HEK293 (cell line): ENCODE measurements at regions not wholly inside any gene's neighbourhood (a gene's known extent, or its start where the extent isn't known, plus 50 kb on each side); places are given as distances from the start of the nearest gene placed in this dataset.

Experiments used
- CTCF ChIA-PET: fragments of 350-600 bp; formaldehyde crosslinking; extraction: SDS; loops from one replicate; lab custom pipeline; 2021; ENCODE audit warnings: antibody characterized with exemption; lab: Yijun Ruan, JAX
- POLR2A ChIA-PET: fragments of 300-600 bp; formaldehyde crosslinking; extraction: SDS; loops from one replicate; lab custom pipeline; 2020; ENCODE audit warnings: antibody characterized with exemption, inconsistent platforms; lab: Yijun Ruan, JAX
- H3K27ac ChIP-seq: fragments of 200-500 bp; sonication (Bioruptor generic); 2 replicates; pipeline ENCODE4 v1.5.1; 2014; ENCODE audit warnings: low read depth, low read length, control low read depth, inconsistent platforms; ENCODE audit errors: extremely low read depth
- H3K36me3 ChIP-seq, 2 experiments: fragments of 200-500 bp in 1 of 2; sonication (Bioruptor generic) in 1 of 2; 1 replicate in 1 of 2; 2 replicates in 1 of 2; pipeline ENCODE4 v1.5.1; 2014 to 2017; ENCODE audit warnings: inconsistent platforms in 2 of 2, low read length in 2 of 2; ENCODE audit not compliant: control insufficient read depth in 2 of 2, insufficient read depth in 1 of 2
- H3K4me1 ChIP-seq: fragments of 200-500 bp; sonication (Bioruptor generic); 2 replicates; pipeline ENCODE4 v1.5.1; 2014; ENCODE audit warnings: mild to moderate bottlenecking, low read length, inconsistent platforms; ENCODE audit not compliant: control insufficient read depth, insufficient read depth
- H3K4me3 ChIP-seq: 2 replicates; pipeline ENCODE4 v1.5.1; 2011; ENCODE audit warnings: low read depth, mild to moderate bottlenecking, control low read depth, low read length, moderate library complexity
- H3K9me3 ChIP-seq: fragments of 200-500 bp; sonication (Bioruptor generic); 2 replicates; pipeline ENCODE4 v1.5.1; 2014; ENCODE audit warnings: low read depth, low read length, inconsistent platforms; ENCODE audit not compliant: control insufficient read depth, insufficient read depth
- GFI1B ChIP-seq: fragments of 450-650 bp; formaldehyde crosslinking; IDR thresholded peaks from 2 replicates; pipeline ENCODE4 v1.5.1; 2016; ENCODE audit warnings: missing biosample characterization, missing genetic modification characterization
- GLI2 ChIP-seq: fragments of 450-650 bp; formaldehyde crosslinking; IDR thresholded peaks from 2 replicates; pipeline ENCODE4; 2017; ENCODE audit warnings: missing biosample characterization, missing genetic modification characterization, low read depth, borderline replicate concordance
- GLIS1 ChIP-seq: fragments of 450-650 bp; formaldehyde crosslinking; IDR thresholded peaks from 2 replicates; pipeline ENCODE4 v1.5.1; 2016; ENCODE audit warnings: missing biosample characterization, missing genetic modification characterization
- KLF1 ChIP-seq: fragments of 450-650 bp; formaldehyde crosslinking; IDR thresholded peaks from 2 replicates; pipeline ENCODE4 v1.5.1; 2016; ENCODE audit warnings: missing biosample characterization, missing genetic modification characterization
- KLF17 ChIP-seq: fragments of 450-650 bp; formaldehyde crosslinking; IDR thresholded peaks from 2 replicates; pipeline ENCODE4 v1.5.1; 2016; ENCODE audit warnings: missing biosample characterization, missing genetic modification characterization
- KLF9 ChIP-seq: fragments of 450-650 bp; formaldehyde crosslinking; IDR thresholded peaks from 2 replicates; pipeline ENCODE4 v1.5.1; 2016; ENCODE audit warnings: missing biosample characterization, missing genetic modification characterization, low read depth
- SETDB1 ChIP-seq: IDR thresholded peaks from one replicate; pipeline ENCODE4 v1.6.1; 2017; ENCODE audit warnings: mild to moderate bottlenecking, low read length, moderate library complexity, mixed read lengths; ENCODE audit not compliant: insufficient read length
- YY2 ChIP-seq: fragments of 450-650 bp; formaldehyde crosslinking; IDR thresholded peaks from 2 replicates; pipeline ENCODE4 v1.5.1; 2016; ENCODE audit warnings: missing biosample characterization, missing genetic modification characterization
- ZBTB1 ChIP-seq: fragments of 450-650 bp; formaldehyde crosslinking; IDR thresholded peaks from 2 replicates; pipeline ENCODE4 v1.5.1; 2016; ENCODE audit warnings: missing biosample characterization, missing genetic modification characterization
- ZBTB8A ChIP-seq: fragments of 450-650 bp; formaldehyde crosslinking; IDR thresholded peaks from 2 replicates; pipeline ENCODE4 v1.5.1; 2016; ENCODE audit warnings: missing biosample characterization, missing genetic modification characterization
- ZNF140 ChIP-seq: fragments of 450-650 bp; formaldehyde crosslinking; IDR thresholded peaks from 2 replicates; pipeline ENCODE4 v1.5.1; 2016; ENCODE audit warnings: missing biosample characterization, missing genetic modification characterization
- ZNF174 ChIP-seq: fragments of 450-650 bp; formaldehyde crosslinking; IDR thresholded peaks from 2 replicates; pipeline ENCODE4 v1.5.0; 2017; ENCODE audit warnings: missing biosample characterization, mild to moderate bottlenecking, missing genetic modification characterization
- ZNF18 ChIP-seq: fragments of 450-650 bp; formaldehyde crosslinking; IDR thresholded peaks from 2 replicates; pipeline ENCODE4 v1.5.1; 2016; ENCODE audit warnings: missing biosample characterization, missing genetic modification characterization
- ZNF362 ChIP-seq: fragments of 450-650 bp; formaldehyde crosslinking; IDR thresholded peaks from 2 replicates; pipeline ENCODE4 v1.5.1; 2016; ENCODE audit warnings: missing biosample characterization, missing genetic modification characterization
- ZNF398 ChIP-seq: fragments of 450-650 bp; formaldehyde crosslinking; IDR thresholded peaks from 2 replicates; pipeline ENCODE4 v1.5.1; 2017; ENCODE audit warnings: missing biosample characterization, missing genetic modification characterization
- ZNF544 ChIP-seq: fragments of 450-650 bp; formaldehyde crosslinking; IDR thresholded peaks from 2 replicates; pipeline ENCODE4 v1.5.0; 2017; ENCODE audit warnings: missing biosample characterization, missing genetic modification characterization
- ZNF600 ChIP-seq: fragments of 450-650 bp; formaldehyde crosslinking; IDR thresholded peaks from 2 replicates; pipeline ENCODE4 v1.5.1; 2016; ENCODE audit warnings: missing biosample characterization, missing genetic modification characterization
- ZNF776 ChIP-seq: fragments of 450-650 bp; formaldehyde crosslinking; IDR thresholded peaks from 2 replicates; pipeline ENCODE4 v1.5.0; 2017; ENCODE audit warnings: missing biosample characterization, missing genetic modification characterization, borderline replicate concordance
- TF ChIP-seq, protein P1 (sequence below): fragments of 450-650 bp; formaldehyde crosslinking; IDR thresholded peaks from 2 replicates; pipeline ENCODE4 v1.5.1; 2016; ENCODE audit warnings: missing biosample characterization, missing genetic modification characterization, low read depth

GRCh38 chr19:46911456-46911855 lies 50.7 kb downstream of the ARHGAP35 start:
- POLR2A ChIA-PET: no interaction called here
- Histone ChIP-seq H3K36me3 (no peaks in the 10 kb centered on the region), H3K4me3 (no peak overlapping the region), H3K4me1 (peaks cover 47% of the 10 kb centered on the region), H3K27ac (no peak overlapping the region), H3K9me3 (no peaks in the 10 kb centered on the region)
- CTCF ChIA-PET: interaction anchor here (0.6 to 0.8 kb wide), 2 partner anchors 15 to 80 kb away, joined by 3 to 5 read pairs; no protein-coding TSS in a partner anchor
- no peak for TF ChIP-seq KLF17 (tag by site-specific recombination)
- TF ChIP-seq ZNF544 (tag by site-specific recombination): no peak
- no peak for TF ChIP-seq GLI2
- TF ChIP-seq, protein P1, sequence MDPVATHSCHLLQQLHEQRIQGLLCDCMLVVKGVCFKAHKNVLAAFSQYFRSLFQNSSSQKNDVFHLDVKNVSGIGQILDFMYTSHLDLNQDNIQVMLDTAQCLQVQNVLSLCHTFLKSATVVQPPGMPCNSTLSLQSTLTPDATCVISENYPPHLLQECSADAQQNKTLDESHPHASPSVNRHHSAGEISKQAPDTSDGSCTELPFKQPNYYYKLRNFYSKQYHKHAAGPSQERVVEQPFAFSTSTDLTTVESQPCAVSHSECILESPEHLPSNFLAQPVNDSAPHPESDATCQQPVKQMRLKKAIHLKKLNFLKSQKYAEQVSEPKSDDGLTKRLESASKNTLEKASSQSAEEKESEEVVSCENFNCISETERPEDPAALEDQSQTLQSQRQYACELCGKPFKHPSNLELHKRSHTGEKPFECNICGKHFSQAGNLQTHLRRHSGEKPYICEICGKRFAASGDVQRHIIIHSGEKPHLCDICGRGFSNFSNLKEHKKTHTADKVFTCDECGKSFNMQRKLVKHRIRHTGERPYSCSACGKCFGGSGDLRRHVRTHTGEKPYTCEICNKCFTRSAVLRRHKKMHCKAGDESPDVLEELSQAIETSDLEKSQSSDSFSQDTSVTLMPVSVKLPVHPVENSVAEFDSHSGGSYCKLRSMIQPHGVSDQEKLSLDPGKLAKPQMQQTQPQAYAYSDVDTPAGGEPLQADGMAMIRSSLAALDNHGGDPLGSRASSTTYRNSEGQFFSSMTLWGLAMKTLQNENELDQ (tag by site-specific recombination): no peak
- no peak for TF ChIP-seq ZNF398 (tag by site-specific recombination)
- no peak for TF ChIP-seq SETDB1
- TF ChIP-seq ZNF174 (tag by site-specific recombination): no peak
- no peak for TF ChIP-seq ZNF140 (tag by site-specific recombination)
- no peak for TF ChIP-seq ZNF362 (tag by site-specific recombination)
- no peak for TF ChIP-seq GFI1B (tag by site-specific recombination)
- no peak for TF ChIP-seq GLIS1 (tag by site-specific recombination)
- TF ChIP-seq ZNF600 (tag by site-specific recombination): no peak
- TF ChIP-seq ZBTB8A: no peak
- TF ChIP-seq KLF9 (tag by site-specific recombination): no peak
- TF ChIP-seq ZBTB1 (tag by site-specific recombination): no peak
- TF ChIP-seq ZNF776 (tag by site-specific recombination): no peak
- no peak for TF ChIP-seq KLF1 (tag by site-specific recombination)
- no peak for TF ChIP-seq ZNF18
- no peak for TF ChIP-seq YY2 (tag by site-specific recombination)
